ENCODE measurements at regions not wholly inside any gene's neighbourhood (a gene's known extent, or its start where the extent isn't known, plus 50 kb on each side); places are given as distances from the start of the nearest gene placed in this dataset.
A peak's percentile ranks its signal among the peaks of the same experiment; 100 is the strongest.
"Not testable (repeated sequence)": the region's sequence is repeated elsewhere in the genome, so short reads cannot be mapped to it uniquely, and the experiment has no call there.

DNA sequence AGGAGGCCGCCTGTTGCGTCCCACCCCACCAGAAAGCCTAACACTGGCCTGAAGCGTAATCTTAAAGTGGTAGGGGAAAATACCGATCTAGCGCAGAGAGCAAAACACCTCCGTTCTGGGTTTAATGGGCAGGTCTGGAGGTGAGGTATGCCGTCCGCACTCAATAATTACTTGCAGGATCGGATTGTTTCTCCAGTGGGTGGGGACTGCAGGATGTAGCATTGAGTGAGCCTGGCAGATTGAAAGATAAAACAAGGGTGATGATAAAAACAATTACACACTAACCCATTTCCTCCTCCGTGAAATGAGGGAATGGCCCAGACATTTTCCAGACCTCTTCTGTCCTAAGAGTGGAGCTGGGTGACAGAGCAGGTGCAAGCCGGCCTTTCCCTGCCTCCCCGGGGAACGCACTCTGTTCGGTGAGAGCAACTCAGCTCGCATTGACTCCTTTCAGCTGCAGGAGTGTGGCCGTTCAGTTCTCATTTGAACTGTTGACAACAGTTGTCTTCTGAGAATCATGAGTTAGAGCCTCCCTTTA, 110.2 kb upstream of the DOCK9 start:
- peak overlapping the region; percentile 79 for H3K4me3 ChIP-seq (ENCODE audit: control insufficient read depth, low read depth, low read length)
- DNase-seq (ENCODE audit: low read depth): no peak
- TF ChIP-seq, protein P1, sequence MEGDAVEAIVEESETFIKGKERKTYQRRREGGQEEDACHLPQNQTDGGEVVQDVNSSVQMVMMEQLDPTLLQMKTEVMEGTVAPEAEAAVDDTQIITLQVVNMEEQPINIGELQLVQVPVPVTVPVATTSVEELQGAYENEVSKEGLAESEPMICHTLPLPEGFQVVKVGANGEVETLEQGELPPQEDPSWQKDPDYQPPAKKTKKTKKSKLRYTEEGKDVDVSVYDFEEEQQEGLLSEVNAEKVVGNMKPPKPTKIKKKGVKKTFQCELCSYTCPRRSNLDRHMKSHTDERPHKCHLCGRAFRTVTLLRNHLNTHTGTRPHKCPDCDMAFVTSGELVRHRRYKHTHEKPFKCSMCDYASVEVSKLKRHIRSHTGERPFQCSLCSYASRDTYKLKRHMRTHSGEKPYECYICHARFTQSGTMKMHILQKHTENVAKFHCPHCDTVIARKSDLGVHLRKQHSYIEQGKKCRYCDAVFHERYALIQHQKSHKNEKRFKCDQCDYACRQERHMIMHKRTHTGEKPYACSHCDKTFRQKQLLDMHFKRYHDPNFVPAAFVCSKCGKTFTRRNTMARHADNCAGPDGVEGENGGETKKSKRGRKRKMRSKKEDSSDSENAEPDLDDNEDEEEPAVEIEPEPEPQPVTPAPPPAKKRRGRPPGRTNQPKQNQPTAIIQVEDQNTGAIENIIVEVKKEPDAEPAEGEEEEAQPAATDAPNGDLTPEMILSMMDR (conservative IDR thresholded peaks at IDR 0.05; ENCODE audit: control insufficient read depth, insufficient read depth, low read depth, low read length): no peak

DNA sequence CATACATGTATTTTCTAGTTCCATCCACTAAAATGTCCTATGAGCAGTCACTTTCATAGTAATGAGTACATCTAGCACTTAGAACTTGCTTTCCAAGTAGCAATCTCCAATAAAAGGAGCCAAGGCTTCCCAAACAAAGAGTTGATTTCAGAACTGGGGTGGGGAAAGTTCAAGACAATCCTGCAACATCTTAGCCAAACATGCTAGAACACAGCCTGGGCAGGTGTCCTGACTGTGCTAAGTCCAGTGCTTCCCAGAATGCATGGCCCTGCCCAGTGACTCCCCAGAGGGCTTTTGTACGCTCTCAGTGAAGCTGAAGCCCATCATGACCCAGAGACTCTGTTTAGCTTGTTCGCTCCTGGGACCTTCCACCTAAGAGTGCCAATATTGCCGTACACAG, 106.7 kb upstream of the UBAC2 start:
- no peak overlapping the region for H3K4me3 ChIP-seq (ENCODE audit: control insufficient read depth, low read depth, low read length)
- DNase-seq (ENCODE audit: low read depth): no peak
- TF ChIP-seq, protein P1 (conservative IDR thresholded peaks at IDR 0.05; ENCODE audit: control insufficient read depth, insufficient read depth, low read depth, low read length): no peak

- H3K4me3 ChIP-seq (ENCODE audit: control insufficient read depth, low read depth, low read length); DNase-seq (ENCODE audit: low read depth): not testable (repeated sequence)
These were observed 98.8 kb upstream of the UBAC2 start for GRCh38 chr13:99101831-99102230.

DNA sequence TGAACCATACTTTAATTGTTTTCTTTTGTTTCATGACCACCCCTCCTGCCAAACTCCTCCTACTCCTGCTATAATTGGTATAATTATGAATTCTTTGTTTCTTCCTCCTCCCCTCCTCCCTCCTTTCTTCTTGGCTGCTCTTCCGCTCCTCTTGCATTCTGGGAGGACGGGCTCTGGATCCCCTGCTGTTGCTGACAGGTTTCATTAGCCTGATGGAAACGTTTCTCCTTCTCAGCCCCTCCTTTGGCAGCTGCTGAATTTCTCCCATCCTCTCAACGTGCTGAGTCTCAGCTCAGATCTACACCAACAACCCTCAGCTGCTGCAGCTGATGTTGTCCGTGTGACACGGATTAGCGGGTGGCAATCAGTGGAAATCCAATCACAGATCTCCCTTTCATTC, 97.1 kb upstream of the UBAC2 start:
- no peak for DNase-seq (ENCODE audit: low read depth)
- H3K4me3 ChIP-seq (ENCODE audit: control insufficient read depth, low read depth, low read length): no peak overlapping the region
- TF ChIP-seq, protein P1 (conservative IDR thresholded peaks at IDR 0.05; ENCODE audit: control insufficient read depth, insufficient read depth, low read depth, low read length): no peak

GRCh38 chr13:99104396-99104795, 96.3 kb upstream of the UBAC2 start:
- peak; percentile 19 for DNase-seq (ENCODE audit: low read depth)
- no peak overlapping the region for H3K4me3 ChIP-seq (ENCODE audit: control insufficient read depth, low read depth, low read length)
- TF ChIP-seq, protein P1 (conservative IDR thresholded peaks at IDR 0.05; ENCODE audit: control insufficient read depth, insufficient read depth, low read depth, low read length): no peak

GRCh38 chr13:99105160-99105559, 95.5 kb upstream of the UBAC2 start:
- H3K4me3 ChIP-seq (ENCODE audit: control insufficient read depth, low read depth, low read length): no peak overlapping the region
- no peak for DNase-seq (ENCODE audit: low read depth)
- TF ChIP-seq, protein P1 (conservative IDR thresholded peaks at IDR 0.05; ENCODE audit: control insufficient read depth, insufficient read depth, low read depth, low read length): no peak

GRCh38 chr13:99113351-99113750, 87.3 kb upstream of the UBAC2 start:
- TF ChIP-seq, protein P1 (conservative IDR thresholded peaks at IDR 0.05; ENCODE audit: control insufficient read depth, insufficient read depth, low read depth, low read length): no peak
- no peak for DNase-seq (ENCODE audit: low read depth)
- H3K4me3 ChIP-seq (ENCODE audit: control insufficient read depth, low read depth, low read length): no peak overlapping the region
